ACHN (cell line): ENCODE measurements at regions not wholly inside any gene's neighbourhood (a gene's known extent, or its start where the extent isn't known, plus 50 kb on each side); places are given as distances from the start of the nearest gene placed in this dataset.
"Not testable (repeated sequence)": the region's sequence is repeated elsewhere in the genome, so short reads cannot be mapped to it uniquely, and the experiment has no call there.

Experiments used
- DNase-seq: peaks from one replicate; pipeline ENCODE4 v3.0.0-alpha.2; 2015
- in situ Hi-C: cut with HindIII; loops from 2 replicates; pipeline ENCODE4 v1.10.0; 2017; ENCODE audit warnings: low sequenced_read_pairs, low pct_ligation_motif_present, low pct_unique_long_range_greater_than_20kb

- DNase-seq, in situ Hi-C loops: not testable (repeated sequence)
Measured at GRCh38 chr19:30933454-30933853, 415.8 kb downstream of the TSHZ3 start.

GRCh38 chr19:30932854-30933253, 416.4 kb downstream of the TSHZ3 start:
- DNase-seq, result no peak
- in situ Hi-C loops, result no loop called here

- DNase-seq, result no peak
- in situ Hi-C loops, result no loop called here
Measured at GRCh38 chr19:30930941-30931706, 418.1 kb downstream of the TSHZ3 start.

- in situ Hi-C loops, result no loop called here
- DNase-seq, result no peak
Measured at GRCh38 chr19:30927705-30928104, 421.5 kb downstream of the TSHZ3 start.

GRCh38 chr19:30924670-30925069, 424.6 kb downstream of the TSHZ3 start:
- in situ Hi-C loops, result no loop called here
- no peak for DNase-seq

GRCh38 chr19:30924069-30924636, 425.1 kb downstream of the TSHZ3 start:
- DNase-seq, result no peak
- in situ Hi-C loops, result no loop called here

- in situ Hi-C loops, result no loop called here
- DNase-seq, result no peak
Measured at GRCh38 chr19:30923621-30924020, 425.6 kb downstream of the TSHZ3 start.

- DNase-seq, result no peak
- in situ Hi-C loops, result no loop called here
Measured at GRCh38 chr19:30923096-30923495, 426.1 kb downstream of the TSHZ3 start.

GRCh38 chr19:30920222-30920621, 429.0 kb downstream of the TSHZ3 start:
- in situ Hi-C loops, result no loop called here

GRCh38 chr19:30919737-30920136, 429.5 kb downstream of the TSHZ3 start:
- no peak for DNase-seq
- in situ Hi-C loops, result no loop called here

More at GRCh38 chr19:30920222-30920621, 429.0 kb downstream of the TSHZ3 start:
- DNase-seq, result no peak

GRCh38 chr19:30916238-30916637, 433.0 kb downstream of the TSHZ3 start:
- no peak for DNase-seq
- in situ Hi-C loops, result no loop called here

- in situ Hi-C loops, result no loop called here
- DNase-seq, result no peak
Measured at GRCh38 chr19:30911491-30911890, 437.7 kb downstream of the TSHZ3 start.

GRCh38 chr19:30910485-30911240, 438.6 kb downstream of the TSHZ3 start:
- in situ Hi-C loops, result no loop called here

GRCh38 chr19:30909216-30909615, 440.0 kb downstream of the TSHZ3 start:
- in situ Hi-C loops, result no loop called here
- no peak for DNase-seq

More at GRCh38 chr19:30910485-30911240, 438.6 kb downstream of the TSHZ3 start:
- DNase-seq, result no peak

- DNase-seq, result no peak
- in situ Hi-C loops, result no loop called here
Measured at GRCh38 chr19:30908262-30908771, 440.9 kb downstream of the TSHZ3 start.

- in situ Hi-C loops, result no loop called here
- DNase-seq, result no peak
Measured at GRCh38 chr19:30906871-30907270, 442.4 kb downstream of the TSHZ3 start.

- in situ Hi-C loops, result no loop called here
- DNase-seq, result no peak
Measured at GRCh38 chr19:30900051-30900450, 449.2 kb downstream of the TSHZ3 start.

- no peak for DNase-seq
- in situ Hi-C loops, result no loop called here
Measured at GRCh38 chr19:30898353-30899103, 450.7 kb downstream of the TSHZ3 start.

- DNase-seq, result no peak
- in situ Hi-C loops, result no loop called here
Measured at GRCh38 chr19:30897553-30897952, 451.7 kb downstream of the TSHZ3 start.
